H1 (cell line): ENCODE measurements at regions not wholly inside any gene's neighbourhood (a gene's known extent, or its start where the extent isn't known, plus 50 kb on each side); places are given as distances from the start of the nearest gene placed in this dataset.

Experiments used
- TF ChIP-seq, protein P1 (sequence below): fragments of 300-600 bp; sonication (generic); IDR thresholded peaks from 2 replicates; pipeline ENCODE4 v1.7.1; 2012; ENCODE audit warnings: low read length, moderate library complexity, mild to moderate bottlenecking, inconsistent platforms; ENCODE audit not compliant: insufficient replicate concordance
- TF ChIP-seq, protein P2 (sequence below): IDR thresholded peaks from 2 replicates; pipeline ENCODE4 v1.6.1; 2012; ENCODE audit warnings: low read length, inconsistent platforms

DNA sequence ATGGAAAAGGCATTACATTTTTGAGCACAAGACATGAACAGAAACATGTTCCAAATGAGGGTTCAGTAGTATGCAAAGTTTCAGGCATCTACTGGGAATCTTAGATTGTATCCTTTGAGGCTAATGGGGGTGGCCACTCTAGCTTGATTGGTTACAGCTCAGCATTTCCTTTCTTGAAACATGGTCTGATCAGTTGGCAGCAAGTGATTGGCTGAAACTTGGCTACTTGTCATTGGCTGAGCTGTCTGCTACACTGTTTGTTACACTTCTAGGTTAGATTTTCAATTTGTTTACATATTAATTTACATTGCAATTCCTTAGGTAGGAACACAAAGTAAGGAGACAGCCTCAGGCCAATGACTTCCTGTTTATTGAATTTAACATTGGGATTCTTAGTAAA, 918.0 kb upstream of the SEL1L start (continued):
- TF ChIP-seq, protein P1, sequence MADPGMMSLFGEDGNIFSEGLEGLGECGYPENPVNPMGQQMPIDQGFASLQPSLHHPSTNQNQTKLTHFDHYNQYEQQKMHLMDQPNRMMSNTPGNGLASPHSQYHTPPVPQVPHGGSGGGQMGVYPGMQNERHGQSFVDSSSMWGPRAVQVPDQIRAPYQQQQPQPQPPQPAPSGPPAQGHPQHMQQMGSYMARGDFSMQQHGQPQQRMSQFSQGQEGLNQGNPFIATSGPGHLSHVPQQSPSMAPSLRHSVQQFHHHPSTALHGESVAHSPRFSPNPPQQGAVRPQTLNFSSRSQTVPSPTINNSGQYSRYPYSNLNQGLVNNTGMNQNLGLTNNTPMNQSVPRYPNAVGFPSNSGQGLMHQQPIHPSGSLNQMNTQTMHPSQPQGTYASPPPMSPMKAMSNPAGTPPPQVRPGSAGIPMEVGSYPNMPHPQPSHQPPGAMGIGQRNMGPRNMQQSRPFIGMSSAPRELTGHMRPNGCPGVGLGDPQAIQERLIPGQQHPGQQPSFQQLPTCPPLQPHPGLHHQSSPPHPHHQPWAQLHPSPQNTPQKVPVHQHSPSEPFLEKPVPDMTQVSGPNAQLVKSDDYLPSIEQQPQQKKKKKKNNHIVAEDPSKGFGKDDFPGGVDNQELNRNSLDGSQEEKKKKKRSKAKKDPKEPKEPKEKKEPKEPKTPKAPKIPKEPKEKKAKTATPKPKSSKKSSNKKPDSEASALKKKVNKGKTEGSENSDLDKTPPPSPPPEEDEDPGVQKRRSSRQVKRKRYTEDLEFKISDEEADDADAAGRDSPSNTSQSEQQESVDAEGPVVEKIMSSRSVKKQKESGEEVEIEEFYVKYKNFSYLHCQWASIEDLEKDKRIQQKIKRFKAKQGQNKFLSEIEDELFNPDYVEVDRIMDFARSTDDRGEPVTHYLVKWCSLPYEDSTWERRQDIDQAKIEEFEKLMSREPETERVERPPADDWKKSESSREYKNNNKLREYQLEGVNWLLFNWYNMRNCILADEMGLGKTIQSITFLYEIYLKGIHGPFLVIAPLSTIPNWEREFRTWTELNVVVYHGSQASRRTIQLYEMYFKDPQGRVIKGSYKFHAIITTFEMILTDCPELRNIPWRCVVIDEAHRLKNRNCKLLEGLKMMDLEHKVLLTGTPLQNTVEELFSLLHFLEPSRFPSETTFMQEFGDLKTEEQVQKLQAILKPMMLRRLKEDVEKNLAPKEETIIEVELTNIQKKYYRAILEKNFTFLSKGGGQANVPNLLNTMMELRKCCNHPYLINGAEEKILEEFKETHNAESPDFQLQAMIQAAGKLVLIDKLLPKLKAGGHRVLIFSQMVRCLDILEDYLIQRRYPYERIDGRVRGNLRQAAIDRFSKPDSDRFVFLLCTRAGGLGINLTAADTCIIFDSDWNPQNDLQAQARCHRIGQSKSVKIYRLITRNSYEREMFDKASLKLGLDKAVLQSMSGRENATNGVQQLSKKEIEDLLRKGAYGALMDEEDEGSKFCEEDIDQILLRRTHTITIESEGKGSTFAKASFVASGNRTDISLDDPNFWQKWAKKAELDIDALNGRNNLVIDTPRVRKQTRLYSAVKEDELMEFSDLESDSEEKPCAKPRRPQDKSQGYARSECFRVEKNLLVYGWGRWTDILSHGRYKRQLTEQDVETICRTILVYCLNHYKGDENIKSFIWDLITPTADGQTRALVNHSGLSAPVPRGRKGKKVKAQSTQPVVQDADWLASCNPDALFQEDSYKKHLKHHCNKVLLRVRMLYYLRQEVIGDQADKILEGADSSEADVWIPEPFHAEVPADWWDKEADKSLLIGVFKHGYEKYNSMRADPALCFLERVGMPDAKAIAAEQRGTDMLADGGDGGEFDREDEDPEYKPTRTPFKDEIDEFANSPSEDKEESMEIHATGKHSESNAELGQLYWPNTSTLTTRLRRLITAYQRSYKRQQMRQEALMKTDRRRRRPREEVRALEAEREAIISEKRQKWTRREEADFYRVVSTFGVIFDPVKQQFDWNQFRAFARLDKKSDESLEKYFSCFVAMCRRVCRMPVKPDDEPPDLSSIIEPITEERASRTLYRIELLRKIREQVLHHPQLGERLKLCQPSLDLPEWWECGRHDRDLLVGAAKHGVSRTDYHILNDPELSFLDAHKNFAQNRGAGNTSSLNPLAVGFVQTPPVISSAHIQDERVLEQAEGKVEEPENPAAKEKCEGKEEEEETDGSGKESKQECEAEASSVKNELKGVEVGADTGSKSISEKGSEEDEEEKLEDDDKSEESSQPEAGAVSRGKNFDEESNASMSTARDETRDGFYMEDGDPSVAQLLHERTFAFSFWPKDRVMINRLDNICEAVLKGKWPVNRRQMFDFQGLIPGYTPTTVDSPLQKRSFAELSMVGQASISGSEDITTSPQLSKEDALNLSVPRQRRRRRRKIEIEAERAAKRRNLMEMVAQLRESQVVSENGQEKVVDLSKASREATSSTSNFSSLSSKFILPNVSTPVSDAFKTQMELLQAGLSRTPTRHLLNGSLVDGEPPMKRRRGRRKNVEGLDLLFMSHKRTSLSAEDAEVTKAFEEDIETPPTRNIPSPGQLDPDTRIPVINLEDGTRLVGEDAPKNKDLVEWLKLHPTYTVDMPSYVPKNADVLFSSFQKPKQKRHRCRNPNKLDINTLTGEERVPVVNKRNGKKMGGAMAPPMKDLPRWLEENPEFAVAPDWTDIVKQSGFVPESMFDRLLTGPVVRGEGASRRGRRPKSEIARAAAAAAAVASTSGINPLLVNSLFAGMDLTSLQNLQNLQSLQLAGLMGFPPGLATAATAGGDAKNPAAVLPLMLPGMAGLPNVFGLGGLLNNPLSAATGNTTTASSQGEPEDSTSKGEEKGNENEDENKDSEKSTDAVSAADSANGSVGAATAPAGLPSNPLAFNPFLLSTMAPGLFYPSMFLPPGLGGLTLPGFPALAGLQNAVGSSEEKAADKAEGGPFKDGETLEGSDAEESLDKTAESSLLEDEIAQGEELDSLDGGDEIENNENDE, result no peak
- TF ChIP-seq, protein P2, sequence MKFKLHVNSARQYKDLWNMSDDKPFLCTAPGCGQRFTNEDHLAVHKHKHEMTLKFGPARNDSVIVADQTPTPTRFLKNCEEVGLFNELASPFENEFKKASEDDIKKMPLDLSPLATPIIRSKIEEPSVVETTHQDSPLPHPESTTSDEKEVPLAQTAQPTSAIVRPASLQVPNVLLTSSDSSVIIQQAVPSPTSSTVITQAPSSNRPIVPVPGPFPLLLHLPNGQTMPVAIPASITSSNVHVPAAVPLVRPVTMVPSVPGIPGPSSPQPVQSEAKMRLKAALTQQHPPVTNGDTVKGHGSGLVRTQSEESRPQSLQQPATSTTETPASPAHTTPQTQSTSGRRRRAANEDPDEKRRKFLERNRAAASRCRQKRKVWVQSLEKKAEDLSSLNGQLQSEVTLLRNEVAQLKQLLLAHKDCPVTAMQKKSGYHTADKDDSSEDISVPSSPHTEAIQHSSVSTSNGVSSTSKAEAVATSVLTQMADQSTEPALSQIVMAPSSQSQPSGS, result no peak
- TF ChIP-seq, all 59 proteins: peak for 0
